GM18868 (cell line): ENCODE measurements at regions not wholly inside any gene's neighbourhood (a gene's known extent, or its start where the extent isn't known, plus 50 kb on each side); places are given as distances from the start of the nearest gene placed in this dataset.

Experiments used
- ATAC-seq: cut with Tn5 transposase; IDR thresholded peaks from one replicate; pipeline ENCODE4 v1.9.1; 2021; ENCODE audit warnings: mild to moderate bottlenecking, moderate library complexity; ENCODE audit not compliant: unreplicated experiment

DNA sequence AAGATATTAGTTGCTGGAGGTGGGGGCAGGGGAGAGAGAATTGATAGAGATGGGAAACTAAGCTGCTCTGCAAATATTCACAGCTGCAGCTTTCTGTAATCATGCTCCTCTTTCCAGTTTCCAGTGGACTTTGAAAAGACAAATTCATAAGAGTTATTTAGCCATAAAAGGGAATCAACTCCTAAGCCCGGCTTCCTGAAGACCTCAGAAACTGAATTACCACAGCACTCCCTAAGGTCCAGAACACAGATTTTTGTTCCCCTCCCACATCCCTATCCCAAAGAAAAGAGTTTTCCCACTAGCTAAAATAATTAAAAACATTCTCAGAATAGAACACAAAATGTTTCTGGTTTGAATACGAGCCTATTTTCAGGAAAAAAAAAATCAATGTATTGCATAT lies 871.8 kb upstream of the NR2F2 start:
- no peak for ATAC-seq

DNA sequence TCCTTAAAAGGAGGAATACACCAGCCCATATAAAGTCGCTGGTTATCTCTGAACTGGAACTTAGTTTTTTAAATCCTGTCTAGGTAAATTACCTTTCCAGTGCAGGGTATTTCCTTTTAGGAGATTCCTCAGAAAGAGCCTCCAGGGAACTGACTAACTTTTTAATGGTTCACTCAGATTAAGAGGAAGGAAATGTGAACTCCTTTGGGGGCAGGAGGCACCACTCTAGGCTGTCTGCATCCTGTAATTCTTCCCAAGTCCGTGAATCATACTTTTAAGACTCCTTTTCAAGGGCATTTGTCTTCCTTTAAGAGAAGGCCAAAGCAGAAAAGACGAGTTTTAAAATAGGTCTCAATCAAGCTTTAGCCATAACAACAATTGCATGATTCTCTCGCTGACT lies 871.2 kb upstream of the NR2F2 start:
- ATAC-seq = no peak

DNA sequence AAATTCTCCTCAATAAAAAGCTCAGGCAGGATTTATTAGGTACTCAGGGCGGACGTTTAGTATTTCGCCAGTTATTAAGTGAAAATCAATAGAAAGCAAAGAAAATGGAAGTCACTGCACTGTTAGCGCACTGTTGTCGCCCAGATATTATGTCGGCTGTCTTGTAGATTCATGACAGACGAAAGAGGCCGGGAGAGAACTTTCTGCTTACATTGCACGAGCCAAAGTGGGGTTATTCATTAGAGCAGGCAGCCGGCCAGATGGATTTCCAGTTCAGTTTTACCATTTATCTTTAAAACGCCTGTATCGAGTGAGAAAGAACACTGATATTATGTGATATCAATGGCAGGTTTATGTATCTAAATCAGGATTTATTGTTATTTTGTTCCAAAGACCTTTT lies 866.0 kb upstream of the NR2F2 start:
- no peak for ATAC-seq

DNA sequence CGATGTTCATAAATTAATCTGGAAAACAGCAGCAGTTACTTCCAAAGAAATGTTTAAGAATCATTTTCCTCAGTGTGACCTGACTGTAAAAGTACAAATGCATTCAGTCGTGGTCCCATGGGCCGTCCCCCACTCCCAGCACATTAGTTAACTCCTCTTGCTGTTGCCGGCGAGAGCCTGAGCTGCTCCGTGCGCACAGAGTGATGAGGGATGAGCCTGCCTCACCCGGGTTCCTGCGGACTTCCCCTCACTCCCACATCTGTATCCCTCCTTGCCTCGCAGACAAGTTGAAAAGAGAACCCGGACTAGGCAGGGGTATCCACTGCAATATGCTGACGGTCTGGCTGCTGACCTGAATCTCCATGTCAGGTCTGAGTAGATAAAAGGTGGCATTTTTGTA lies 861.7 kb upstream of the NR2F2 start:
- no peak for ATAC-seq

DNA sequence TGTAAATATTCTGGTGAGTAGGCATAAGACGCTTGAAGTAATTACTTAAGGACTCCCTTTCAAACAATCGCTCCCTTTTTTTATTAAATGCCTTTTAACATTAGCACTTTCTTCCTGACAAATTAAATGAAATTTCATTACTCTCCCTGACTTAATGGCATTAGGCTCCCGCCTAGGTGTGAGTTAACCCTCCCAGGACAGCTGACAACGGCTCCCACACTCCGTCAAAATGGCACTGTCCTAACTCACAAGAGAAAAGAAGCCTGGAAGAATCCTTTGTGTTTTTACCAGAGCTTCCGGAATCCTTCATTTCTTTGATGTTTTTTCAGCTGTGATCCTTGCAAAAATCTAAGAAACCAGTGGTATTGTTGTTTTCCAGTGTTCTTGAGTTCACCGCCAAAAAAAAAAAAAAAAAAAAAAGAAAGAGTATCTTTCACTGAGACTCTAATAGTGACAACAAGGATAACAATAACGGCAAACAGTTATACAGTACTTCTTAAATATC lies 861.0 kb upstream of the NR2F2 start:
- no peak for ATAC-seq

DNA sequence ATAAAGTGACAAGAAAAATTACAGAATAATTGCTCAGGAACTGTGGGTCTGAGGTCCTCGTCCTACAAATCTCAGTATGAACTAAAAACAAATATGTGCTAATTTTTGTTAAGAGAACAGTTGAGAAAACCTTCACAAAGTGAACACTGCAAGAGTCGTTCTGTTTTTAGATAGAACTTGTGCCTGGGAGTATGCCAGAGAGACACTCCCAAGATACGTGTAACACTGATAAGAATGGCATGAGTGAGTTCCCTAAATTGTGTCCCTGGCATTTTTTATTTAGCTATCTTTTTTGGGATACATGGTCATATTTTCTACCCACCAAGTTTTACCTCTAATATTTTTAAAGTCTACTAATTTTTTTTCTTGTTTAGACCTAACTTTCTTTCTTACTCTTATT lies 860.0 kb upstream of the NR2F2 start:
- no peak for ATAC-seq

DNA sequence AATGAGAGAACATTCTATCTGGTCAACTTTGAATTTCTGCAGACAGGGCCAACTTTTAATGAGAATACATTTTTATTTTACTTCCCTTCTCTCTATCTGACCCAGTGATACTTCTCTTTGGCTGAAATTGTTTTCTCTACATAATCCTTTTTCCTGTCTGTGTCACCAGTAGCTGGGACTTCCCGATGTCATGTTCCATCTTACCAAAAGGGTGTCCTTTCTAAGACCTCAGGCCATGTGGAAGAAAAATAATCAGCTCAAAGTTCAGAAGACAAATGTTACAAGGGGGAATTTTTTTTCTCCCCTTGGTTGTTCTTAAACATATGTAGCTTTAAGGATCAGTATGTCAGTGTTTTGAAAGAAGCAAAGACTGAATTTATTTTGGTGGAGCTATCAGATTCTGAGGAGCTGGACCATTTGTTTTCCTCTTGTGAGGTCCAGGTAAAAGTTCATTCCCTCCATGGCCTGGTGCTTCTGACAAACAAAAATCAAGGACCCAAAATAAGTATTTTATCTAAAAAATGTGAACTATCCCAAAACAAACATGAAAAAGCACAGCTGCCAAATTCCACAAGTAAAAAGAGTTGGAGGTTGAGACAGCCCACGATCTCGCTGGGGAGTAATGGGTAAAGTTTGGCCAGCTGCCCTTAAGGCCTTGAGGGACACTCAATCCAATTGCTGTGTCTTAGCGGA lies 859.4 kb upstream of the NR2F2 start:
- ATAC-seq = no peak

DNA sequence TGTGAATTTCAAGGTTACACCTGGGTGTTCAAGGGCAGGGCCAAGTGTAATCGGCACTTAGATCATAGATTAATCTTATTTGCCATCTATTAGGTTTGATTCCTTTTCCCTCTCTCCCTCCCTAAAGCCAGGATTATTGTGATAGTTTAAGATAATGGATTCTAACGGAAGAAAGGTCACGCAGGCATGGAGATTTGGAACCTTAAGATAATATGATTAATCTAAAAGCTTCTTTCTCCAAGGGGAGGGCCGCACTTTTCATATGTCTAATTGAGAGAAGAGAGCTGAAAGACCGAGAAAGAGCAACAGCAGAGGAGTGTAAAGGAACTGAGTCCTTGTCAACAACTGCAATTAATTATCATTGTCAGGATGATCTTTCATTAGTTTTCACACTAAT lies 858.8 kb upstream of the NR2F2 start:
- ATAC-seq = no peak

DNA sequence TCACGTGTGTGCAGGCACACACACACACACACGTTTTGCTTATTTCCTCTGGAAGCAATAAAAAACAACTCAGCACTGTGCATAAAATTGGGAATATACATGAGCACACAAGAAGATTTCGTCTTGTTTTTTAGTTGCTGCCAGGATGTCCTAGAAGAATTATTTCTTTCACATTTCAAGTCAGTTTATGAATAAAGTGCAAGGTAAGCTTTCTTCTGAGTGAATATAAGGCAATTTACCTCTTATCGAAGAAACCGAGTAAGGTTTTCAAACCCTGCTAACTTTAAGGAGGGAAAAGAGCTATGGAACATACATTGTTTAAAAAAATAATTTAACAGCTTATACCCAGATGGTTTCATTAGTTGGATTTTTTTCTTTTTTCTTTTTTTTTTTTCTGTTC lies 855.4 kb upstream of the NR2F2 start:
- ATAC-seq = no peak

DNA sequence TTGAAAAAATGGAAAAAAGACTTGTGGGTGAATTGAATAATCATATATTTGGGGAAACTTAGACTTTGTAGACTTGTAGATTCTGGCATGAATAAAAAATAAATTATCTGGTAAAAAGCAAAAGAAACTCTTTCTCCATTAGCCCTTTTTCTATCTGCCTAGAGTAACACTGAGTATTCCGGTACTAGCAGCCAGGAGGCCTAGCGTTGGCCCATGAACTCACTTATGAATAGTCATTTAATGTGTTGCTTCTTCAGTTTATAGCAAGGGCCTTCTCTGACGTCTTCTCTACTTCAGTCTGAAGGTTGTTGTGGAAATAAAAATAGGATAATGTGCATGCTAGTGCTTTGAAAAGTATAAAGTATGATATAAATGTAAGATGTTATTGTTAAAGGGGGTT lies 851.2 kb upstream of the NR2F2 start:
- no peak for ATAC-seq

DNA sequence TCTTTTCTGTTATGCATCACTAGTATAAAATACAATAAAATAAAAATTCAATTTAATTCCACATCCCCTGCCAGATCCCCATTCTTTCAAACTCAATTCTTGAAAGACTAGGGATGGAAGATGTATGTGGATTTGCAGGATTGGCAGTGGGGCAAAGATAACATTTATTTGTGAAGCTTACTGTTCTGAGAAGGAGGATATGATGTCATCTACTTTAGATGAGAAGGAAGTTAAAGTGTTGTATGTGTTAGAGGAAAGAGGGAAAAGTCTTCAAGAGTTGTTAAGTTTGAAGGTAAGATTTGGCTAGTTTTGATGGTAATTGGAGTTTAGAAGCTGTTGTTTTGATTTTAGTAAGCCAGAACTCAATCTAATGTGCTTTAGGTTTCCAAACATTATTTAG lies 845.1 kb upstream of the NR2F2 start:
- ATAC-seq = no peak

DNA sequence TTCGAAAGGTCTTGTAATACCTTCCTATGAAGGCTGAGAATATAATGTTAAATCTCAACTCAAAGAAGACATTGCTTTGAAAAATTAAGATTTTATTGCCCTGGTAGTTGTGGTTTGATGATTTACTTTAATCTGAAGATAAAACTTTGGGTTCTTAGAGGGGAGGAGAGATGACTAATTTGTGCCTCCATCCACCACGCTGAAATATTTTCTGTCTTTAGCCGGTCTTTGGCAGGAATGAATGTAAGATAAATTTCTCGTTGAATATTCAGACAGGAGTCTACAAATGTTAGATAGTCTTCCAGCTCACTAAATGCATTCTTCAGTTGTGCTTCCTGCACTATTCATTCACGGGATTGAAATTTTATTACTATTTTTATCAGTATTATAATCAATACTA lies 844.3 kb upstream of the NR2F2 start:
- ATAC-seq = no peak

DNA sequence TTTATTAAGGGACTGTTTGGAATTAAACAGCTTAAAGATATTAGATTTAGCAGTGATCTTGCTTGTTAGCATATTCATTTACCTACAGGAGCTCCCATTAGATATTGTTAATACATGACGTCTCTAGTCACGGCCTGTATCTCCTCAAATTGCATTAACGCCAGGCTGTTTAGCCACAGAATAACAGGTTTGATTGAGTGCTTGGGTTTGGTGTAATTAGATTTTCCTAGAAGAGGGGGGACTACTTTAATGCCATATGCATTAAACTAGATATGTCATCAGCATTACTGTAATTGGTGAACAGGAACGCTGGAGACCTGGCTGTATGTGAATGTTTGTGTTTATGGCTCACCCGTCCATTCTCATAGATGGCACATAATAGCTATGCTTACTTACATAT lies 841.4 kb upstream of the NR2F2 start:
- ATAC-seq = no peak

DNA sequence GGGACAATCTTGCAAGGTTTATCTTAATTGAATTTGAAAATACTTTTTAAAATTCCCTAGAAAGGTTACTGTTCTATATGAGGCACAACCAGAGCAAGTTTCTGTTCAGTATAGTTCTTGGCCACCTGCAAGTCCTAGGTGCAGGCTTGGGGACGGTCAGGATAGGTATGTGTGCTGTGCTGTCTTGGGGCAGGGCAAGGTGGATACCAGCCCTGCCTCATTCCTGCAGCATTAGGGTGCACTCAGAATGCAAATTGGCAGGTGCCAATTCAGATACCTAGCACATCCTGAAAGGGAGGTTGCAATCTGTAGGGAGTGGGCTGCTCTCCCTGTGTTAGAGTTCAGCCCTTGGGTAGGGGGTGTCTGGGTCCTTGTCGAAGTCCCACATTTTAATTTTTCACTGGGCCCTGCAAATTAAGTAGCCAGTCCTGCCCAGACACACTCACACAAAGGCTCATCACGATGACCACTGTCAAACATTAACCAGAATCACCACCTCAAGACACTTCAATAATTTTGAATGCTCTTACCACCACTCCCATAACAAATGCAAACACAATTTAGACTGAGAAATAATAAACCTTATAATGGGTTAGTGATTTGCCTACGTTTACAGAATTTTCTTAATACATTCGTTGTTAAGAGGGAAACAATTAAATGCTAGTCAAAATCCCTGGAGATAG lies 838.0 kb upstream of the NR2F2 start:
- no peak for ATAC-seq

DNA sequence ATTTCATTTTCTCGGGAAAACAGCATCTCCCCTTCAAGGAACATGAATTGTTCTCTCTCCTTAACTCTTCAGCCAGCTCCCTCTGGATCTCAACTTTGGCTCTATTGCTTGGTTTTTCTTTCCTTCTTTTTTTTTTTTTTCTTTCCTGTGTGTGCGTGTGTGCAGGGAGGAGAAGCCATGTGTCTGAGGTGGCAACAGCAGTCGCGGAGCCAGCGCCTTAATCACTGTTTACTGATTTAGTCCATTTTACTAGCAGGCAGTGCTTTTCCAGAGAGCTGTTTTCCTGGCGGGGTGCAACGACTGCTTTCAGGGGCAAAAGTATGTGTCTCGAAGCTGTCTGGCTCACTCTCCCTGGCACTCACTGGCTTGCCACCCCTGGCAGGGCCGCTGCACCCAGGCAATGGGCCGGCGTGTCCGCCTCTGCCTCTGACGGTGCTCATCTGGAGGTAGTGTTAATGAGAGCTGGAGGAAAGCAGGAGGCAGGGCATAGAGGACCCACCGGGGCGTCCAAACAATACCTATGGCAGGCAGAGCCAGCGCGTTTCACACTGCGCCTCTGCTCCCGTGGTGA lies 835.4 kb upstream of the NR2F2 start:
- ATAC-seq = no peak

DNA sequence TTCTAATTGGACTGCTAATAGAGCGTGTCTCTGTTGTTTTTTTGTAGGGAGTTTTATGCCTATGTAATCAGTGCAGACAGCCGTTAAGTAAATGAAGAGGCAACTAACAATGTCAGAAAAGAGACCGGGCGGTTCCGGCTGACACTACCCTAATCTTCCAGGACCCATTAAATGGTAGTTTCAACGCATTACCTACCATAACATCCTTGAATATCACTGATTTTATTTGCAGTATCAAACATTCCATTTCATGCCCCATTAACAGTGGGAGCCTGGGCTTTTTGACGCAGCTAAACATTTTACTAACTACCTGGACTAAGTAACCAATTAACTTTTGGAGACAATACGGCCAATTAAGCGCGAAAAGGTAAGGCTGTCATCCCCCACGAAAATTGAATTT lies 832.9 kb upstream of the NR2F2 start:
- ATAC-seq = no peak

DNA sequence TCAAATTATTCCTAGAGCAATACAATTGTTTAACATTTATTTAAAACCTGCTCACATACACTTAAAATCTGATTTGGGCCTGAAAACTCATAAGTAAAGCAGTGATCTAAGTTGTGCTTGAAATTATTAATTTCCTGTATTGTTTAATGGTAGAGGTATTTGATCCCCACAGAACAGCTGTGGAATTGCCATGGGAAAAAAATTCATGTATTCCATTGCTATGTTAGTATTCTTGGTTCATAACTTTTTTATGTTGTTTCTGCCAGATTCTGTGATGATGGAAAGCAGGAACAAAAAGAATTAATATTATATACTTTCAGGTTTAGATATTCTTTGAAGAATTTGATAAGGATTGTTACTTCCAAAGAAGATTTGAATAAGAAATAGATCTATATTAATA lies 831.5 kb upstream of the NR2F2 start:
- no peak for ATAC-seq

DNA sequence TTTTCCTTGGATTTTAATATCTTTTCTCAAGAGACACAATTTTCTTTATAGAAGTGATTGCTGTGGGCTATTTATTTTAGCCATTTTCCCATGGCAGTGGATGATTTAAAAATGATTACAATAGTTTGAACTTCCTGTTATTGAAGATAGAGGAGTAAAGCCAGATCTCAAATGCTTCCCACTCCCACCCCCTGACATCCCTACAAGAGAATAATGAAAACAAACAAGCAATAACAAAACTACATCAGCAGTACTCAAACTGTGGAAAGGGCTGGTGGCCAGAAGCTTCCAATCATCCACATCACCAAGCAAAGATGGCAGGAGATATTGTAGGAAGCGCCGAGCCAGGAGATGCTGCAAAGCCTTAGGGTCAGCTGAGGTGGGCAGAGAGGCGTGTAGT lies 831.1 kb upstream of the NR2F2 start:
- ATAC-seq = no peak

DNA sequence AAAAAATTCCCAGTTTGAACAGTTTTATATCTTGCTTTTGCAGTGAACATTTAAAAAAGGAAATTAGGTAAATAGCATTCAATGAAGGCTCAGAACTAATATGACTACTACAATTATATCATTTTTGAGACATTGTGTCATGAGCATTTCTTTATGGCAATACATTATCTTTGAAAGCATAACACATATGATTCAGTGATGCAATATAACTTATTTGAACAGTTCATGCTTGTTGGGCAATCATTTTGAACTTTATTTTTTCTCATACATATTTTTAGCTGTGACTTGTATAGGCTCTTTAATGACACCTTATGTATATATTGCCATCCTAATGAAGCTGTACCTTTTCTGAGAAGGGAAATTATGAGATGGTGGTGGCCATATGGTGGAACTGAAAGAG lies 828.6 kb upstream of the NR2F2 start:
- no peak for ATAC-seq

DNA sequence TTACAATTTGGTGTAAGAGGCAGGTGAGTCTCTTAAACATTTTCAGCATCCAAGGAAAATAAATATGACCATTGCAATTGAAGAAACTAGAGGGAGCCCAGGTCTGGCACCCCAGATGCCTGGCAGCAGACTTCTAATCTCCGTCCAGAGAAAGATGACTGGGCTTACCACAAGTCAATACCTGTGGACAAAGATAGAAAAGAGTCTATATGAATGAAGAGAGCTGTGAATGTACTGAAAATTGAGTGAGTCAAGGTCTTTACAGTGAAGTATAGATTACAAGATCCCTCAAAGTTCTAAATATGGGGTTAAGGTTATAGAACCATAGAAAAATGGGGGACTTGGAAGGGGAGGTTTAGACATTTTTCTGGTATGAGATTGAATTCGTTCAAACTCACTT lies 827.4 kb upstream of the NR2F2 start:
- ATAC-seq = peak; percentile 49

DNA sequence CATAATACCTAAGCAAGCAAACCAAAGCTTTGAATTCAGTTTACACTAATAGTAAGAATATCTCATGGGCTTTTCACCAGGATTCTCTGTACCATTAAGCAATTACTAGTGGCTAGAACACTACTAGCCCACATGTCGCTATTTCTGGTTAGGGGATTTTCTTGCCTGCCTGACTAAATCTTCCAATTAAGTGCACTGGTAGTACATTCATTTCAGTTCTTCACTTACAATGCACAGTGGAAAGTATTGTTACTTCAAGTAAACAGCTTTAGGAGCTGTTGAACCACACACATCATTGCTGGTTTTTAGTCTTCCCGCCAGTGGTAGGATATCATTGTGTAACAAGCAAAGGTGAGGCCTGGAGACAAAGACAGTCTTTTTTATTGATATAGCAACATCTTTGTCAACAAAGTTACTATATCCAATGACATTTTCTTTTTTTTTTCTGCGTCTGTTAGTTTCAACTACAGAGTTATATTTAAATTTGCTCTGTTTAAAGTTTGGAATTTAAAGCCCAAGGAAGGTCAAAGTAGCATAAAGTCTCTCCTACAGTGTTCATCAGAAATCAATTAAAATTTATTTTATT lies 826.8 kb upstream of the NR2F2 start:
- peak; percentile 92 for ATAC-seq

DNA sequence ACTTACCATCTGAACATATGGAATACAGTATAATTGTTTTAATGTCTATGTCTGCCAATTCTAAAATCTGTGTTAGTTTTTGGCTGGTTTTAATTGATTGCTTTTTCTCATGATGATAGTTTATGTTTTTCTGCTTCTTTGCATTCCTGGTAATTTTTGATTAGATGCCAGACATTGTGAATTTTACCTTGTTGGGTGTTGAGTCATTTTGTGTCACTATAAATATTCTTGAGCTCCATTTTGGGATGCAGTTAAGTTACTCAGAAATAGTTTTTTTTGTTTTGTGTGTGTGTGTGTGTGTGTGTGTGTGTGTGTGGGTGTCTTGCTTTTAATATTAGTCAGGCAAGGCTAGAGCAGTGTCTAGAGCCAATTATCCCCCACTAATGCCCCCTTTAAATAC lies 818.8 kb upstream of the NR2F2 start:
- ATAC-seq = no peak
